SK-N-SH (cell line): ENCODE measurements at regions not wholly inside any gene's neighbourhood (a gene's known extent, or its start where the extent isn't known, plus 50 kb on each side); places are given as distances from the start of the nearest gene placed in this dataset.

Experiments
- CTCF ChIA-PET: fragments of 300-600, 350-600 bp; formaldehyde crosslinking; extraction: SDS; loops from one replicate; lab custom pipeline; 2021; lab: Yijun Ruan, JAX
- POLR2A ChIA-PET: fragments of 350-600 bp; sonication (Branson Sonifier 250); formaldehyde crosslinking; extraction: SDS; loops from one replicate; lab custom pipeline; 2020; ENCODE audit warnings: antibody characterized with exemption, inconsistent platforms; lab: Yijun Ruan, JAX
- DNase-seq: peaks from one replicate; pipeline ENCODE4 v3.0.0; 2012
- H2AFZ ChIP-seq: fragments of 200-600 bp; sonication (generic); 2 replicates; pipeline ENCODE4 v1.8.1; 2016; ENCODE audit warnings: antibody characterized with exemption, mild to moderate bottlenecking, low read depth
- H3F3A ChIP-seq: fragments of 200-600 bp; sonication (generic); replicated peaks from 2 replicates; pipeline ENCODE3; 2016; ENCODE audit warnings: antibody characterized with exemption, mild to moderate bottlenecking; ENCODE audit not compliant: insufficient read depth
- H3K27ac ChIP-seq, 2 experiments: fragments of 200-500 bp in 1 of 2; fragments of 200-600 bp in 1 of 2; sonication (Bioruptor generic) in 1 of 2; sonication (generic), shearing (Covaris generic) in 1 of 2; 2 replicates each; pipeline versions ENCODE4 v1.5.1 to v1.6.1; 2014 to 2016; ENCODE audit warnings: low read depth in 2 of 2, inconsistent platforms in 1 of 2, low read length in 1 of 2, mild to moderate bottlenecking in 1 of 2, mixed read lengths in 1 of 2
- H3K27me3 ChIP-seq: fragments of 200-600 bp; sonication (generic), shearing (Covaris generic); 2 replicates; pipeline ENCODE4 v1.6.1; 2016; ENCODE audit warnings: mixed run types; ENCODE audit not compliant: insufficient read depth
- H3K36me3 ChIP-seq, 2 experiments: fragments of 200-500 bp in 1 of 2; fragments of 200-600 bp in 1 of 2; sonication (Bioruptor generic) in 1 of 2; sonication (generic) in 1 of 2; replicated peaks in 1 of 2; 2 replicates each; pipeline versions ENCODE3 to v1.5.1; 2014 to 2016; ENCODE audit warnings: low read length in 1 of 2, mild to moderate bottlenecking in 1 of 2; ENCODE audit not compliant: insufficient read depth in 2 of 2, control insufficient read depth in 1 of 2
- H3K4me1 ChIP-seq, 2 experiments: fragments of 200-500 bp in 1 of 2; fragments of 200-600 bp in 1 of 2; sonication (Bioruptor generic) in 1 of 2; sonication (generic), shearing (Covaris generic) in 1 of 2; 2 replicates each; pipeline versions ENCODE4 v1.5.1 to v1.6.1; 2014 to 2016; ENCODE audit warnings: low read depth in 1 of 2, low read length in 1 of 2, mixed run types in 1 of 2; ENCODE audit not compliant: insufficient read depth in 2 of 2, control insufficient read depth in 1 of 2
- H3K4me2 ChIP-seq: fragments of 200-600 bp; sonication (generic), shearing (Covaris generic); 2 replicates; pipeline ENCODE4 v1.6.1; 2017; ENCODE audit warnings: mixed run types
- H3K4me3 ChIP-seq, 2 experiments: fragments of 200-500 bp in 1 of 2; fragments of 200-600 bp in 1 of 2; sonication (Bioruptor generic) in 1 of 2; sonication (generic), shearing (Covaris generic) in 1 of 2; 2 replicates each; pipeline versions ENCODE4 v1.5.1 to v1.8.1; 2014 to 2016; ENCODE audit warnings: low read depth in 2 of 2, inconsistent platforms in 1 of 2, low read length in 1 of 2, mild to moderate bottlenecking in 1 of 2, mixed read lengths in 1 of 2, moderate library complexity in 1 of 2
- H3K79me2 ChIP-seq: fragments of 200-600 bp; sonication (generic); 2 replicates; pipeline ENCODE4 v1.8.1; 2017; ENCODE audit warnings: mild to moderate bottlenecking; ENCODE audit not compliant: insufficient read depth
- H3K9ac ChIP-seq: fragments of 200-600 bp; sonication (generic); 2 replicates; pipeline ENCODE4 v1.6.1; 2017; ENCODE audit warnings: mixed run types
- H3K9me2 ChIP-seq: fragments of 200-600 bp; sonication (generic); 2 replicates; pipeline ENCODE4 v1.6.1; 2017; ENCODE audit warnings: mixed run types
- H3K9me3 ChIP-seq: fragments of 200-600 bp; sonication (generic); 2 replicates; pipeline ENCODE4 v1.6.1; 2017; ENCODE audit warnings: mixed run types, mild to moderate bottlenecking, moderate library complexity
- H4K20me1 ChIP-seq: fragments of 200-600 bp; sonication (generic); 2 replicates; pipeline ENCODE4 v1.6.1; 2017; ENCODE audit warnings: mild to moderate bottlenecking, mixed run types; ENCODE audit not compliant: insufficient read depth
- CHD2 ChIP-seq: fragments of 150-350 bp; IDR thresholded peaks from 2 replicates; pipeline ENCODE4 v1.6.1; 2018; ENCODE audit warnings: low read length; ENCODE audit not compliant: partially characterized antibody
- CTCF ChIP-seq: fragments of 200-600 bp; sonication (generic); IDR thresholded peaks from 2 replicates; pipeline ENCODE4 v1.6.1; 2017; ENCODE audit warnings: antibody characterized with exemption, mild to moderate bottlenecking, moderate library complexity
- EP300 ChIP-seq, 2 experiments: IDR thresholded peaks; 2 replicates each; pipeline versions ENCODE4 v1.4.0 to v1.6.1; 2012; ENCODE audit warnings: borderline replicate concordance in 1 of 2, low read depth in 1 of 2, low read length in 1 of 2
- EZH2phosphoT487 ChIP-seq: fragments of 200-600 bp; sonication (generic); IDR thresholded peaks from 2 replicates; pipeline ENCODE4 v1.6.1; 2017; ENCODE audit warnings: low read depth, mixed run types, mild to moderate bottlenecking, antibody characterized with exemption, moderate library complexity, borderline replicate concordance
- IRF3 ChIP-seq: fragments of 150-350 bp; IDR thresholded peaks from 2 replicates; pipeline ENCODE4 v1.6.1; 2016; ENCODE audit warnings: mild to moderate bottlenecking, low read depth, low read length
- RAD21 ChIP-seq: IDR thresholded peaks from 2 replicates; pipeline ENCODE4 v1.6.1; 2012; ENCODE audit warnings: mild to moderate bottlenecking, low read length
- RFX5 ChIP-seq: IDR thresholded peaks from 2 replicates; pipeline ENCODE4 v1.6.1; 2012; ENCODE audit warnings: mild to moderate bottlenecking, improper control_type of control experiment, low read length
- SIN3A ChIP-seq: IDR thresholded peaks from 2 replicates; pipeline ENCODE4 v1.6.1; 2012; ENCODE audit warnings: low read depth, mild to moderate bottlenecking, low read length, moderate library complexity, borderline replicate concordance
- SMC3 ChIP-seq: IDR thresholded peaks from 2 replicates; pipeline ENCODE4 v1.6.1; 2012; ENCODE audit warnings: low read depth, low read length, improper control_type of control experiment
- USF1 ChIP-seq: IDR thresholded peaks from 2 replicates; pipeline ENCODE4 v1.4.0; 2012; ENCODE audit warnings: low read depth, borderline replicate concordance
- YY1 ChIP-seq: IDR thresholded peaks from 2 replicates; pipeline ENCODE4 v1.4.0; 2012; ENCODE audit warnings: low read depth, mild to moderate bottlenecking
- WGBS: methylation state at CpG from one replicate; pipeline ENCODE4 v1.1.6; 2017; ENCODE audit warnings: low lambda C conversion rate; 5-methylcytosine and 5-hydroxymethylcytosine counted together

GRCh38 chr11:19553683-19554333, 158.8 kb upstream of the NAV2 start:
- H4K20me1 ChIP-seq: no peaks in the 10 kb centered on the region
- peak; percentile 80 for DNase-seq
- H3K9me3 ChIP-seq: no peaks in the 10 kb centered on the region
- peak; percentile 22 for TF ChIP-seq CHD2
- TF ChIP-seq SMC3: peak; percentile 99
- no peak for TF ChIP-seq SIN3A
- TF ChIP-seq IRF3: no peak
- no peak for TF ChIP-seq RFX5
- peak; percentile 86 for TF ChIP-seq CTCF
- no peak for TF ChIP-seq EZH2phosphoT487
- TF ChIP-seq YY1: no peak
- no peak for TF ChIP-seq EP300 (IDR thresholded peaks at IDR 0.05; ENCODE audit: borderline replicate concordance in 1 of 2, low read depth in 1 of 2, low read length in 1 of 2)
- peak; percentile 99 for TF ChIP-seq RAD21
- TF ChIP-seq USF1: no peak
- H3K27ac ChIP-seq: no peak overlapping the region
- 38% methylated on average over 8 of the region's 8 CpGs for WGBS
- POLR2A ChIA-PET: no interaction called here
- H3K9me2 ChIP-seq: 0 out of 2 replicates have a peak, but pooled peaks cover 4% of the 10 kb centered on the region
- H3K36me3 ChIP-seq: no peaks in the 10 kb centered on the region
- H3K4me3 ChIP-seq: peak overlapping the region in 1 of 2 experiments; percentile 17; a peak in 1 of 4 replicates
- no peaks in the 10 kb centered on the region for H3K79me2 ChIP-seq
- no peak overlapping the region for H3K9ac ChIP-seq
- H3K4me2 ChIP-seq: no peak overlapping the region
- H2AFZ ChIP-seq: no peak overlapping the region
- peaks cover 6% of the 10 kb centered on the region; the same call in 1 of the 2 replicates for H3K27me3 ChIP-seq
- CTCF ChIA-PET: interaction anchor here (0.6 to 19.9 kb wide), 77 partner anchors 10 to 576 kb away, joined by 3 to 328 read pairs (median 4); partner anchors contain the start of genes CSRP3 and MRGPRX2
- peaks cover 4% of the 10 kb centered on the region for H3F3A ChIP-seq
- H3K4me1 ChIP-seq: peaks cover 0 to 14% of the 10 kb centered on the region in 2 experiments; a peak in 2 of 4 replicates
